NCI-H1105 (cell line): ENCODE measurements at regions not wholly inside any gene's neighbourhood (a gene's known extent, or its start where the extent isn't known, plus 50 kb on each side); places are given as distances from the start of the nearest gene placed in this dataset.

Experiments used
- DNase-seq: peaks from one replicate; lab custom pipeline; 2025; lab: John Stamatoyannopoulos, UW

GRCh38 chrX:69362856-69363255 is 141.3 kb upstream of the NALF2 start:
- DNase-seq: no peak

GRCh38 chrX:69362354-69362753 is 141.8 kb upstream of the NALF2 start:
- no peak for DNase-seq

GRCh38 chrX:69361311-69361845 is 142.7 kb upstream of the NALF2 start:
- DNase-seq: no peak

- peak; percentile 15 for DNase-seq
Measured at GRCh38 chrX:69357317-69357716, 146.8 kb upstream of the NALF2 start.

GRCh38 chrX:69324851-69325250 is 159.6 kb upstream of the PJA1 start:
- DNase-seq: no peak

GRCh38 chrX:69323786-69324720 is 158.8 kb upstream of the PJA1 start:
- DNase-seq: no peak

GRCh38 chrX:69321789-69322188 is 156.5 kb upstream of the PJA1 start:
- no peak for DNase-seq

- DNase-seq: no peak
Measured at GRCh38 chrX:69321006-69321655, 155.9 kb upstream of the PJA1 start.

- DNase-seq: no peak
Measured at GRCh38 chrX:69320116-69320515, 154.9 kb upstream of the PJA1 start.

- DNase-seq: no peak
Measured at GRCh38 chrX:69319376-69319775, 154.1 kb upstream of the PJA1 start.

GRCh38 chrX:69318651-69319340 is 153.5 kb upstream of the PJA1 start:
- DNase-seq: no peak

GRCh38 chrX:69317721-69318120 is 152.5 kb upstream of the PJA1 start:
- DNase-seq: no peak

- DNase-seq: no peak
Measured at GRCh38 chrX:69314436-69315348, 149.4 kb upstream of the PJA1 start.

GRCh38 chrX:69313617-69314290 is 148.5 kb upstream of the PJA1 start:
- no peak for DNase-seq

GRCh38 chrX:69311936-69312670 is 146.8 kb upstream of the PJA1 start:
- no peak for DNase-seq

- no peak for DNase-seq
Measured at GRCh38 chrX:69309074-69309792, 144.0 kb upstream of the PJA1 start.

- DNase-seq: no peak
Measured at GRCh38 chrX:69307756-69308155, 142.5 kb upstream of the PJA1 start.

- DNase-seq: no peak
Measured at GRCh38 chrX:69307029-69307428, 141.8 kb upstream of the PJA1 start.

GRCh38 chrX:69306063-69306404 is 140.8 kb upstream of the PJA1 start:
- no peak for DNase-seq
